Erythroblast (primary cell): ENCODE measurements at regions not wholly inside any gene's neighbourhood (a gene's known extent, or its start where the extent isn't known, plus 50 kb on each side); places are given as distances from the start of the nearest gene placed in this dataset.

Source experiments
- DNase-seq, 2 experiments: peaks; one replicate each; lab custom pipeline; 2025; lab: John Stamatoyannopoulos, UW
- GATA1 ChIP-seq: IDR thresholded peaks from 2 replicates; pipeline ENCODE4 v1.6.1; 2011; ENCODE audit warnings: low read depth, mild to moderate bottlenecking, control low read depth, low read length, moderate library complexity
- POLR2A ChIP-seq: IDR thresholded peaks from 2 replicates; pipeline ENCODE4 v1.6.1; 2011; ENCODE audit warnings: mild to moderate bottlenecking, low read length

DNA sequence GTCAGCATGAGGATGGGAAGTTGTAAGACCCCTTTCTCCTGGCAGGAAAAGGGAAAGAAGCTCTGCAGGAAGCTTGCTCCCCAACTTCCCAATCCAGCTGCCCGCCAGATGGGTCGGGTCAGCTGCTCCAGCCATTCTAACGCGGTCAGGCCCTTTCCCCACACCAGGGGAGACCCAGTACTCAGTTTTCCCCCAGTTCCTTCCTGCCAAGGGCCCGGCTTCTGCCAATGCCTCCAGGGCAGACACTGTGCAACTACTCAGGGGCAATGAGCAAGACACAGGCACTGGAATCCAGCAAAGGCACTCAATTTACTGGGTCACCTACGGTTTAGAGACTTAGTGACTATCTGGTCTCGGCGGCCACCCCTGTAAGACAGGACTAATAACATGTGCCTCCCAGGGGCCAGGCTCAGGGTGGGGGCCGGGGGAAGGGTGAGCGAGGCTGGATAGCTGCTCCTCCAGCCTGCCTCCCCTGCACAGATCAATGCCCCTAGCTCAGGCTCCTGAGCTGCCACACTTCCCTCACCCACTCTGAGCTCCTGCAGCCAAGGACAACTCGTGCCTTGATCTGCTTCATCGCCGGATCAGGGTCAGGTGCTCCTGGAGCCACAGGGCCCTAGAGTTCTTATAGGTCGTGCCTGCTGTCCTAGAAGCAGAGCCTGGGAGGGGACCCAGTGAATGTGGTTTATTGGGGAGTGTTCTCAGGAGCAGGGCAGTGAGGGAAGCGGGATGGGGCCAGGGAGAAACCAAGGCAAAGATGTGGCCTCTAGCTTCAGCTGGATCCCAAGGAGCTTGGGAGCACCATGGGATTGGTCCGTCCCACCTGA, 171.1 kb downstream of the ZFP36L2 start:
- no peak for TF ChIP-seq POLR2A
- TF ChIP-seq GATA1: no peak
- no peak for DNase-seq

- DNase-seq: peak; percentile 72 to 76
- TF ChIP-seq POLR2A: no peak
- TF ChIP-seq GATA1: no peak
Observed at GRCh38 chr2:43054367-43054766, 172.0 kb downstream of the ZFP36L2 start.

GRCh38 chr2:43052944-43053306, 173.5 kb downstream of the ZFP36L2 start:
- DNase-seq: no peak

DNA sequence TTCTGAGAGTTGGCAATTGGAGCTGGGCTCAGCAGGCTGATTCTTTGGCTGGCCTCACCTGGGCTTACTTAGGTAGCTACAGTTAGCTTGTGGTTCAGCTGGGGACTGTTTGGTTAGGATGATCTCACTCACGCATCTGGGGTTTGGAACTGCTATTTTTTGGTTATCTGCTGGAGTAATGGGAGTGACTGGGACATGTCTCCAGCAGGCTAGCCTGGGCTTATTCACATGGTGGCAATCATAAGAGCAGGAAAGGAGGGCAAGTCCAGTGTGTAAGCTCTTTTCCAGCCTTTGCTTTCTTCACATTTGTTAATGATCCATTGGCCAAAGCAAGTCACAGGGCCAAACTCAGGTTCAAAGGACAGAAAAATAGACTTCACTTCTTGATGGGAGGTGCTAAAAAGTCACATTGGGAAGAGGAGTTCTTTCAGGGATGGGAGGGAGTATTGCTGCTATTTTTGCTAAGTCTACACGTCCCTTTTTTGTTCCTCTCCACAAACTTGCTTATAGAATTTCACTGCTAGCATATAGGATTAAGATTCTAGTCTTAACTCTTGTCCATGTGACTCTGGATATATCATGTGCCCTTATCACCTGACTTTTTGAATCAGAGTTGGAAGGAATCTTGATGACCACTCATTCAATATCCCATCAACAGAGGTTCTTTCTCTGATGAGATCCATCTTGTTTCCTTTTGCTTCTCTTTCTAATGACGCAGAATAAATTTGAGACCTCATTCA, 174.0 kb downstream of the ZFP36L2 start:
- TF ChIP-seq GATA1: no peak
- no peak for TF ChIP-seq POLR2A
- peak in 1 of 2 experiments; percentile 17 for DNase-seq

More at GRCh38 chr2:43052944-43053306, 173.5 kb downstream of the ZFP36L2 start:
- TF ChIP-seq POLR2A (no peak), GATA1 (no peak)

DNA sequence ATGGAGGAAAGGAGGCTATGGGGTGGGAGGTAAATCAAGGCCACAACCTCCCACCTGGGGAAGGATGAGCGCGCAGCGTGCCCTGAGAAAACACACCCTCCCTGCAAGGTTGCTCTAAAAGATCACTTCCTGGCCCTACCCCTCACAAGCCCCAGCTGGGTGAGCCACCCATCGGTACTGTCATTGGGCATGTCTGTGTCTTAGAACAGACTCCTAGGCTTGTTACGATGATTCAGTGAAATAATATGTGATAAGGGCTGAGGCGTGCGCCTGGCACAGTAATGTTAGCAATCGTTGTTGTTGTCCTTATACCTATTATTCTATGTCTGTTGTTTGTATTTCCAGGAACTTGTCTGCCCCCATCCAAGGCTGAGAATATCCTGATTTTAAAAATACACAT, 175.1 kb downstream of the ZFP36L2 start:
- peak in 1 of 2 experiments; percentile 37 for DNase-seq
- no peak for TF ChIP-seq GATA1
- no peak for TF ChIP-seq POLR2A

- DNase-seq: no peak
- no peak for TF ChIP-seq GATA1
- TF ChIP-seq POLR2A: no peak
Observed at GRCh38 chr2:43050866-43051265, 175.5 kb downstream of the ZFP36L2 start.

- TF ChIP-seq POLR2A (no peak), GATA1 (no peak)
- DNase-seq: no peak
Observed at GRCh38 chr2:43049836-43050801, 176.3 kb downstream of the ZFP36L2 start.

GRCh38 chr2:43047187-43047780, 179.1 kb downstream of the ZFP36L2 start:
- TF ChIP-seq GATA1 (no peak), POLR2A (no peak)
- DNase-seq: no peak

DNA sequence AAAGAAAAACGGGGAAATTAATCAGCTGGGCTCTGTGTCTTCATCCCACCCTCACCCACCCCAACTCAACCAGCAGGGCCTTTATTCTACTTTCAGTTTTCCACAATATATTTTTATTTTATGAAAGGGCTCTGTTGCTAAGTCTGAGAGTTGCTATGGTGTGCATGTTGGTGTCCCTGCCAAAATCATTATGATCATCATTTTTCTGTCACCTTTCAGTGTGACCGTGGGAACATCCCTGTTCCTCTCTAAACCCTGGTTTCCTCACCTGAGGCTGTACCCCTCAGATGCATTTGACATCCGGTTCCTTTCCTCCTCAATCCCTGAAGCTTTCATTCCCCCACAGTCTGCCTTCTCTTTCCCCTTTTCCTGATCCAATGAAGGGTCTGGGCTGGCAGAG, 180.5 kb downstream of the ZFP36L2 start:
- DNase-seq: no peak
- TF ChIP-seq GATA1 (no peak), POLR2A (no peak)

DNA sequence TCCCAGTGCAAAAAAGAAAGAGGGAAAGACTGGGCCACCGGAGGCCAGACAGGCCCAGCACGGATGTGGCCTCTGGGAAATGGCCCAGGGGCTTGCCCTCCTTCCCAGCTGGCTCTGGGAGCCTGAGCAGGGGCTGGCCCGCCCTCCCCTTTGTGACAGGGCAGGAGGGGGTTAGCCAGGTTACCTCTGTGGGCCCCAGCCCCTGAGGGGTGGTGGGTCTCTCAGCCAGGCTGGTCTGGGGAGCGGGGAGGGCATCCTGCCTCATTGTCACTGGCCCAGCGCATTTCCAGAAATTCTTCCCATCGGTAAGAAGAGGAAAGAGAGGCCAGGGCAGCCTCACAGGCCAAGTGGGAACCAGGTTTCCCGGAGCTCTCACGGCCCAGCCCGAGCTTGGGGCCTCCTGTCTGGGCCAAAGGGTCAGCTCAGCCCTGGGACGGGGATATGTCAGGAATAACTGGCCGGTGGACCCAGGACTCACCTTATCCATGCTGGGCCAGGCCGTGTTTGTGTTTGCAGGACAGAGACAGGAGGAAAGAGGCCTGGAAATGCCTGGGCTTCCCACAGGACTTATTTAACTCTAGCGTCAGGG, 182.2 kb downstream of the ZFP36L2 start:
- TF ChIP-seq POLR2A (no peak), GATA1 (no peak)
- DNase-seq: no peak

DNA sequence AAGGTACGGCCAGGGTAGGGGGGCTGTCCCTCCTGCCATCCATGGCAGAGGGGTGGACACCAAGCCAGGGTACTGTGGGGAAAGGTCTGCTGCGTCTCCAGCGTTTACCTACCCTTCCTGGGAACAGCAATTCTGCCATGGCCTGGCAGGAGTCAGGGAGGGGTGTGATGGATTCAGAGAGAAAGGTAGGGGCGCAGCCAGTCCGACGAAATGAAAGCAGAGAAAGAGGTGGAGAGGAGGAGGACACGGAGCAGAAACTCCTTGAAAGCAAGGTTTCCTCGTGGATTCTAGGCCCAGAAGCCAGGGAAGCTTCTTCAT, 182.9 kb downstream of the ZFP36L2 start:
- no peak for TF ChIP-seq POLR2A
- no peak for TF ChIP-seq GATA1
- DNase-seq: no peak

DNA sequence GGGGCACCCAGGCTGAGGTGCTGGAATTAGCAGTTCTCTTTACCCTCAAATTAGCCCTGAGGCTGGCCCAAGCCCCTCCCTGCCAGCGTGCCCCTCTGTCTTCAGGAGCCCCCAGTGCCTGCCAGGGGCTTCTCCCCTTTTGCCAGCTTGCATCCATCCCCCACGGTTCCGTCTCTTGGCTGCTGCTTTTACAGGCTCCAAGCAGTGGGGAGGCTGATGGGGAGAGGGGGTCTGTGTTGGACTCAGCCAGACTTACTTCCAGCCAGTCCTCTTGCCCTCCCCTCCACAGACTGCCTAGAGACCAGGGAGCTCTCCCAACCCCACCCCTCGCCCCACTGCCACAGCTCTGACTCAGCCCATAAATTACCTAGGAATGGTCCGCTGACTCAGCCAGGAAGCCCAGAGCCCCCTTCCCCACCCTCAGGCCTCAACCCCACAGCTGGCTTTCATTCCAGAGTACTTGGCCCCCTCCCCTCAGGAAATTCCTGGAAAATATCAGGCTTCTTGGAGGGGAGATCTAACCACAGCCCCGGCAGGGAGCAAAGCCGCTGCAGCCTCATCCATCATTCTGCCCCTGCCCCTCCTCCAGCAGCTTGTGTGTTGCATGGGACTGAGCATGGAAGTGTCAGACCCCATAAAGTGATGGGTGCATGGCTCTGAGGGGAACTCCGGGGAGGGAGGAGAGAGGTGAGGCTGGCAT, 184.6 kb downstream of the ZFP36L2 start:
- peak in 1 of 2 experiments; percentile 39 for DNase-seq
- TF ChIP-seq POLR2A (no peak), GATA1 (no peak)

GRCh38 chr2:43041173-43041591, 185.2 kb downstream of the ZFP36L2 start:
- TF ChIP-seq GATA1 (no peak), POLR2A (no peak)
- peak in 1 of 2 experiments; percentile 45 for DNase-seq
